NCI-H128 (cell line): ENCODE measurements at regions not wholly inside any gene's neighbourhood (a gene's known extent, or its start where the extent isn't known, plus 50 kb on each side); places are given as distances from the start of the nearest gene placed in this dataset.
"Not testable (repeated sequence)": the region's sequence is repeated elsewhere in the genome, so short reads cannot be mapped to it uniquely, and the experiment has no call there.

Experiments
- DNase-seq: peaks from one replicate; lab custom pipeline; 2025; ENCODE audit not compliant: unreplicated experiment; lab: John Stamatoyannopoulos, UW

DNA sequence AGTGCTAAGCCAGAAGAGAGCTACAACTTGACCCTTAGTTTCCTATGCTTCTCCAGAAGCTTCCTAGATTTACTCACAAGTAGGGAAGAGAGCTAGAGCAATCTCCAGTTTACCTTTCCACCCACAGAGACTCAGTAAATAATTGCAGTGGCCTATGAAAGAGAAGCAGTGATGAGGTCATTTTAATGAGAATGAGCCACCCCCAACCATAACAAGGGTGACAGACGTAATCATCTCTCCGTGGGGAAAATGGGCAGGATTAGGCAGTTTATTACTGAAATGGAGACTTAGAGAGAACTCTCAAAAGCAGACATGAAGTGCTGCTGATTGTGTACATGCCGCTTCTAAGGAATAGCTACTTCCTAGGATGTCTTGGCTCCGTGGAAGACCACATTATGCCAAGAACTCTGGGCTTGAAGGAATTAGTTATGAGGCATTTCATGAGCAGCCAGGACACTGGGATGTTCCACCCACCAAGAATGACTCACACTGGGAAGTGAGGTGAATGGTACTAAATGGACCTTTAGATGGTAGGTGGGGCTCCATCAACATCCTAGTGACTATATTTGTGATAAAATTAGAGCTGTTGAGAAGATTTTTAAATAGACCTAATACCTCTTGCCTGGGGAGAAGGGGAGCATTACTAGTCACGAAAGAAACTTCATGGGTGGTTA lies 160.9 kb downstream of the EDEM1 start:
- no peak for DNase-seq

DNA sequence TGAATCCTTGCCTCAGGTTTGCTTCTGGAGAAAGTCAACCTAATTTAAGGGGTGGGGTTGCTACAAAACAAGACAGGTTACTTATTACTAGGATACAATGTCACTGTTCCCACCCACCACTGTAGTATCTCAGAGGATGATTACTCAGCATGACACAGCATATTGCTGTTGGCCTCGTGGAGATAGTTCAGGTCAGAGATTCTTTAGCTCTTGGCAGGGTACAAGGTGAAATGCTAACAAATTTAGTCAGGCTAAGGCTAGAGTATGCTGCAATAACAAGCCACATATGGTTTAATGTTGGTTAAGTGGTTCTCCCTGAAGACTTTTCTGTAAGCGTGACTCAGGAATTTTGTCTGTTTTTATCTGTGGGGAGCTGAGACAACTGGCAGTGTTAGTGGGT lies 161.8 kb downstream of the EDEM1 start:
- DNase-seq, result no peak

DNA sequence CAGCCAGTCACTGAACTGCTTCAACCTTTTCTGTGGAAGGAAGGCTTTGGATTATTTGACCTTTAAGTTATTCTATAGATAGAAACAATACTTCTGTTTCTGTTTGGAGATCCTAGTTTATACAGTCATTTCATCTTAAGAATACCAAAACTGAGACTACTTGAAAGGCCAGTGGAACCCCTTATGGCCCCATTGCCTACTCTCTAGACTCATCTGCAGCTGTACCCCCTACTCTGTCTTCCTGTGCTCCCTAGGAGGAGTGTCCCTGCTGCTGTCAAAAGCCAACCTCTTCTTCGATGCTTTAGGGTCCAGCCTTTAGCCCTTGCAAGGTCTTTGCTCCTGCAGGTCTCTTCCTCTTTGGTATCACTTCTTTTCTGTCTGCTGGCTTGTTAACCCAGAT lies 169.6 kb downstream of the EDEM1 start:
- no peak for DNase-seq

DNA sequence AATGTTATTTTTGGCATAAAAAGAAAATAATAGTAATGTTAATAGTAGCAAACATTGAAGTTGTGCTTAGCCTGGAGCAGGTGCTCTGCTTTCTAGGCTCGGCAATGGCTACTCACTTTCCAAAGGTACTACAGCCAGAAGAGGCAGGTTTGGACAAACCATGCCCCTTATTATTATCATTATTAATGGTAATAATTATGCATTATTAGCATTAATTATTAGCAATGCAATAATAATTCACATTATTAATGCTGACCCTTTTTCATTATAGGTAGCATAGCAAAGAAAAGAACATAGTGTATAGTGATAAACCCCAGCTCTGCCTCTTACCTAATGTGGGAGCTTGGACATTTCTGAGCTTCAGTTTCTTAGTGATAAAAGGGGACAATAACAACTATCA lies 171.4 kb downstream of the EDEM1 start:
- no peak for DNase-seq

DNA sequence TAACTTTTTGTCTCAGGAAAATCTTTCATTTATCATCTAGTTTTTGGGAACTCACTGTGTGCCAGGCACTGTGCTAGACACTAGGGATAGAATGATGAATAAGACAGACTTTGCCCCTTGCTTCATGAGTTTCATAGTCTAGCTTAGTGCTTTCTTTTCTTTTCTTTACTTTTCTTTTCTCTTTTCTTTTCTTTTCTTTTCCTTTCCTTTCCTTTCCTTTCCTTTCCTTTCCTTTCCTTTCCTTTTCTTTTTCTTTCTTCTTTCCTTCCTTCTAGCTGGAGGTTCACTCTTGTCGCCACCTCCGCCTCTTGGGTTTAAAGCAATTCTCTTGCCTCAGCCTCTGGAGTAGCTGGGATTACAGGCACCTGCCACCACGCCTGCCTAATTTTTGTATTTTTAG lies 172.9 kb downstream of the EDEM1 start:
- no peak for DNase-seq

DNA sequence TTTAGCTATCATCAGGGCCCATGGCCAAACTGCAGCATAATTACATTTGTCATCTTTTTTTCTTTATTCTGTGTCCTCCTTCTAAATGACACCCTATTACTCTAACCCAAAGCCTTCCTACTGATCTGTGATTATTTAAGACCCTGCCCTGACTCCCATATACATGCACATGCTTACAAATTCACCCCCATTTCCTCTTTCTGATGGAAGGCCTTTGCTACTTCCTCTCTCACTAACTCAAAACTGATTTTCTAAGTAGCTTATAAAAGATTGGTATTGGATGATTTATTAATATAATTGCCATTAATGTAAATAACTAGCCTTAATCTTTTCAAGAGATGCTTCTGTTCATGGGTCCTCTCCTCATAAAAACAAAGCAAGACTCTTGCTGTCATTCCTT lies 179.2 kb downstream of the EDEM1 start:
- no peak for DNase-seq

DNA sequence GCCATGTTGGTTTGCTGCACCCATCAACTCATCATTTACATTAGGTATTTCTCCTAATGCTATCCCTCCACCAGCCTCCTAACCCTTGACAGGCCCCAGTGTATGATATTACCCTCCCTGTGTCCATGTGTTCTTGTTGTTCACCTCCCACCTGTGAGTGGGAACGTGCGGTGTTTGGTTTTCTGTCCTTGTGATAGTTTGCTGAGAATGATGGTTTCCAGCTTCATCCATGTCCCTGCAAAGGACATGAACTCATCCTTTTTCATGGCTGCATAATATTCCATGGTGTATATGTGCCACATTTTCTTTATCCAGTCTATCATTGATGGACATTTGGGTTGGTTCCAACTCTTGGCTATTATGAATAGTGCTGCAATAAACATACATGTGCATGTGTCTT lies 184.0 kb downstream of the EDEM1 start:
- DNase-seq, result not testable (repeated sequence)

DNA sequence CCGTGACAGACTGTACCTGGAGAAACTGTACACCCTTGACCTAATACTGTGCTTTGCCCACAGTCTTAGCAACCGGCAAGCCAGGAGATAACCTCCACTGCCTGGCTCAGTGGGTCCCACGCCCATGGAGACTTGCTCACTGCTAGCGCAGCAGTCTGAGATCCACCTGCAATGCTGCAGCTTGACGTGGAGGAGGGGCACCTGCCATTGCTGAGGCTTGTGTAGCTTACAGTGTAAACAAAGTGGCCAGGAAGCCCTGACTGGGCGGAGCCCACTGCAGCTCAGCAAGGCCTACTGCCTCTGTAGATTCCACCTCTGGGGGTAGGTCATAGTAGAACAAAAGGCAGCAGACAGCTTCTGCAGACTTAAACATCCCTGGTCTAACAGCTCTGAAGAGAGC lies 189.3 kb downstream of the EDEM1 start:
- DNase-seq, result no peak

DNA sequence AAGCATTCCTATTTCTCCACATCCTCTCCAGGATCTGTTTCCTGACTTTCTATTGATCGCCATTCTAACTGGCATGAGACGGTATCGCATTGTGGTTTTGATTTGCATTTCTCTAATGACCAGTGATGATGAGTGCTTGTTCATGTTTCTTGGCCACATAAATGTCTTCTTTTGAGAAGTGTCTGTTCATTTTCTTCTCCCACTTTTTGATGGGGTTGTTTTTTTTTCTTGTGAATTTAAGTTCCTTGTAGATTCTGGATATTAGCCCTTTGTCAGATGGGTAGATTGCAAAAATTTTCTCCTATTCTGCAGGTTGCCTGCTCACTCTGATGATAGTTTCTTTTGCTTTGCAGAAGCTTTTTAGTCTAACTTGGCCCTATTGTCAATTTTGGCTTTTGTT lies 191.8 kb downstream of the EDEM1 start:
- not testable (repeated sequence) for DNase-seq

DNA sequence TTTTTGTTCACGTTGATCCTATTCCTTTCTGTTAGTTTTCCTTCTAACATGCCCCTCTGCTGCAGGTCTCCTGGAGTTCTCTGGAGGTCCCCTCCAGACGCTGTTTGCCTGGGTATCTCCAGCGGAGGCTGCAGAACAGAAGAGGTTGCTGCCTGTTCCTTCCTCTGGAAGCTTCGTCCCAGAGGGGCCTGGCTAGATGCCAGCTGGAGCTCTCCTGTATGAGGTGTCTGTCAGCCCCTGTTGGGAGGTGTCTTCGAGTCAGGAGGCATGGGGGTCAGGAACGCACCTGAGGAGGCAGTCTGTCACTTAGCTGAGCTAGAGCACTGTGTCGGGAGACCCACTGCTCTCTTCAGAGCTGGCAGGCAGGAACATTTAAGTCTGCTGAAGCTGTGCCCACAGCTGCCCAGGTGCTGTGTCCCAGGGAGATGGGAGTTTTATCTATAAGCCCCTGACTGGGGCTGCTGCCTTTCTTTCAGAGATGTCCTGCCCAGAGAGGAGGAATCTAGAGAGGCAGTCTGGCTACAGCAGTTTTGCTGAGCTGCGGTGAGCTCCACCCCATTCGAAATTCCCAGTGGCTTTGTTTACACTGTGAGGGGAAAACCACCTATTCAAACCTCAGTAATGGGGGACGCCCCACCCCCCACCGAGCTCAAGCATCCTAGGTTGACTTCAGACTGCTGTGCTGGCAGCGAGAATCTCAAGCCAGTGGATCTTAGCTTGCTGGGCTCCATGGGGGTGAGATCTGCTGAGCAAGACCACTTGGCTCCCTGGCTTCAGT lies 196.2 kb downstream of the EDEM1 start:
- not testable (repeated sequence) for DNase-seq

DNA sequence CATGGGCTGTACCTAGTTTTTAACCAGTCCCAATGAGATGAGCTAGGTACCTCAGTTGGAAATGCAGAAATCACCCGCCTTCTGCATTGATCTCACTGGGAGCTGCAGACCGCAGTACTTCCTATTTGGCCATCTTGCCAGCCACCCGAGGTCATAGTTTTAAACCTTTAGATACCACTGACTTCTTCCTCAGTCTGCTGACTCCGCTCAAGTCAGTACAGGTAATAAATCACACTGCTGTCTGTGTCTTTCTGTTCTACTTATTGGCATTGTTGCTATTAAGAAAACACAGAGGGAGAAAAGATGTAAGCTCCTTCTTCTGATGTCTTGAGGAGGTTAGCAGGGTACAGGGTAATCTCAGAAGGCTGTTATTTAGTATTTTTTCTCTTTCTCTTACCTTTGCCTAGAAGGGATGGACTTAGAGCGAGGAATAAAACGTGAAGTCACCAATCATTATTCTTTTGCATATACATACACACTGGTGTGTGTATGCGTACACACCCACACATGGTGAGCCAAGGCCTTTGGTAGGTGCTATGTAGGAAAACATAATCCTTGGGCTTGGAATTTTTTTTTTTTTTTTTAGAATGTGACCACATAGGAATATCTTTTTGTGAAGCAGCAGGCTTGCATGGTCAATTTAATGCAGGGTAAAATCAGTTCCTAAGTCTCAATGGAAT lies 197.2 kb downstream of the EDEM1 start:
- DNase-seq, result no peak

DNA sequence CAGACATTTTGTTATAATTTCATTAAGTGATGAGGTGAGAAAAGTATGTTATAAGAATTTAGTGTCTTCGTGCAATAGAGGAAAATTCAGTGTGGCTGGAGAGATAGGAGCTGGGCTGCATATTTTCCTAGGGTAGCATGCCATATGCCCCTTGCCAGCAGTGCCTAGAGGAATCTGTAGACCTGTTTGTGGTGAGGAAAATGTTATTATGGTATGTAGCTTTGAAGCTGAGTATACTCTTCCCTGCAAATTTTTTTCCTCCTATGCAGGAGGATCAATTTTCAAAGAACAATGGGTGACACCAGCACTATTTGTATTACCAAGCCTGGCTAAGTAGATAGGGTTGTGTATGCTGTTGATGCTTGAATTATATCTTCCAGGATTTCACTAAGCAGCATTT lies 200.6 kb downstream of the EDEM1 start:
- no peak for DNase-seq

DNA sequence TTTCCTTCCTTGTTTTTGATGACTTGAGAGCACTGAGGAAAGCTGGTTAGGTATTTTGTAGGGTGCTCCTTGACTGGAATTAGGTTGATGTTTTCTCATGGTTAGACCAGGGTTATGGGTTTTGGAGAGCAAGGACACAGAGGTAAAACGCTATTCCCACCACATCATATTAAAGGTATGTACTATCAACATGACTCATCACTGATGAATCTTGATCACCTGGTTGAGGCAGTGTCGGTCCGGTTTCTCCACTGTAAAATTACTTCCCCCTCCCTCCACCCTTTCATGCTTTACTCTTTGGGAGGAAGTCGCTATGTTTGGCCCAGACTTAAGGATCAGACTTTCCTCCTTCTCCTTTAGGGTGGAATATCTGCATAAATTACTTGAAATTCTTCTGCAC lies 201.6 kb downstream of the EDEM1 start:
- DNase-seq, result no peak

DNA sequence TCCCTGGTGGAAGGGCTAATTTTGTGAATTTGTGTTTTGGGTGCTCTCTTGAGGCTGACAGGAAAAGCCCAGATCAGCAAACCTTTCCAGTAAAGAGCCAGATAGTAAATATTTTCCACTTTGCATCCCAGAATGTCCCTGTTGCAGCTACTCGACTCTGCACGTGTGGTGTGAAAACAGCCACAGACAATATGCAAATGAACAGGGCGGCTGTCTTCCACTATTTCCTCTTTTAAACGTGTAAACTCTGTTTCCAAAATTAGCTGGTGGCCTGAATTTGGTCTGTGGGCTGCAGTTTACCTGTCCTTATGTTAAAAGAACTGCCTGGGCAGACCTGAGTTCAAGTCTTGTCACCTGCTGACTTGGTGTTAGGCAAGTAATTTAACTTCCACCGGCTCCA lies 202.7 kb downstream of the EDEM1 start:
- DNase-seq, result no peak

DNA sequence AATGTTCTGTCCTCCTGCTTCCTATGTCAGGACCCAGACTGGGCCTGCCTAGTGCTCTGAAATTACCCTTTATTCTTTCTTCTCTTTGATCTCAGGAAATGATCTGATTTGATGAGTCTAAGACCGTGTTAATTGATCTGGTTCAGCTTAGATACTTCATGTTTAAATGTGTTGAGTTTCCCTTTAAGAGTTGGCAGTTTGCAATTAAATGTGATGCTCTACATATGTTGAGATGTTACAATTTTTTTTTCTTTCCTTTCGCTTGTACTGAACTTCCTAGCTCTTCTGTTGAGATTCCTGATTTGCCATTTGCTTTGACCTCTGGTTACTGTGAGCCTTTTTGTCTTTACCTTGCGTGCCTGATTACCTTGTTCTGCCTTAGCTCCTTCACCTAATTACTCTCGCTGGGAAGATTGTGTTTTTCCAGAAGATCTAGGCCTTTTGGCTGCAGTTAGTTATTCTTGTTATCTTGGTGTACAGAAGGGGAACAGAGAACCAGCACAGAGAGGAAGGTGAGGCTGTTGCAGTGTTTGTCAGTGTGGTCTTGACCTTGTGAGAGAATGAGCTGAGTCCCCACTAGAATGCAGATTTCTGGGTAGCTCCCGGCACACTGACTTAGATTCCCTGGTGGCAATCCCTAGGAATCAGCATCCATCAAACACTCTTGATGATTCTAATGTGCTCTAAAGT lies 203.6 kb downstream of the EDEM1 start:
- no peak for DNase-seq

DNA sequence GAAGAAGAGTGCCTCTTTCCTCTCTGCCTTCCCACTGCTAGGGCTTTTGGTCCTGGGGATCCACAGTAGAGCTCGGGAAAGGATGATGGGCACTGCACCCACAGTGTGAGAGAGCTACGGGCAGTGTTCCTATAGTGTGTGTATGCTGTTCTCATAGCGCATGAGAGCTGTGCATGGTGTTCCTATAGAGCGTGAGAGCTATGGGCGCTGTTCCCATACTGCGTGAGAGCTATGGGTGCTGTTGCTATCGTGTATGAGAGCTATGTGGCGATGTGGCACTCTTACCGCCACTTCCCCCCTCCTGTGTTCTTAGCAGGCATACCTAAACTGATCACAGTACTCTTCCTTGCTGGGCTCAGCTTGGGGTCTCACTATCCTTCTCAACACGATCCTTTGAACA lies 213.5 kb downstream of the EDEM1 start:
- no peak for DNase-seq

DNA sequence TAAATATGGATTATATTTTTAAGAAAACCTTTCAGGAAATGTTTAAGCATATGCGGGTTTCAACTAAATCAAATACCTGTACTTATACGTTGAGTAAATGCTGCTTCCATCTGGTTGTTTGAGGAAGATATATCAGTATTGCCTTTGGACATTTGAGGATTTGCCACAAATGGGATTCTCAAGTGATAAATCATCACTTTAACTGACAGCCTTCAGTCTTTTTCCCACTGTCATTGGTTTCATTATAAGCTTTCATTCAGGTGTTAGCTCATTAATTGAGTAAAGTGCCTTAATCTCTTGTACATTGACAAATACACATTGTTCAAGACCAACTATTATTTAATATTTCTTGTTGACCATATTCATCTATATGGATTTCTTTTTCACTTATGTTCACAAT lies 217.2 kb downstream of the EDEM1 start:
- DNase-seq, result no peak

DNA sequence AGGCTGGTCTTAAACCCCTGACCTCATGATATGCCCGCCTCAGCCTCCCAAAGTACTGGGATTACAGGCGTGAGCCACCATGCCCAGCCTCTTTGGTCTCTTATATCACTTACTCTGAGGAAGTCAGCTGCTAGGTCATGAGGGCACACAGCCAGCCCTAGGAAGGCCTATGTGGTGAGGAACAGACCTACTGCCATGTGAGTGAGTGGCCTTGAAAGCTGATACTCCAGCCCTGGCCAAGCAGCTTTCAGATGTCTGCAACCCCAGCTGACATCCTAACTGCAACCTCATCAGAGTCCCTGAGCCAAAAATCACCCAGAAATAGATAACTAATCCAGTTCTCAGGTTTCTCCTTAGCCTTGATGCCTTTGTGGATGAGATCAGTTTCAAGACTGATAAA lies 224.3 kb downstream of the EDEM1 start:
- no peak for DNase-seq

DNA sequence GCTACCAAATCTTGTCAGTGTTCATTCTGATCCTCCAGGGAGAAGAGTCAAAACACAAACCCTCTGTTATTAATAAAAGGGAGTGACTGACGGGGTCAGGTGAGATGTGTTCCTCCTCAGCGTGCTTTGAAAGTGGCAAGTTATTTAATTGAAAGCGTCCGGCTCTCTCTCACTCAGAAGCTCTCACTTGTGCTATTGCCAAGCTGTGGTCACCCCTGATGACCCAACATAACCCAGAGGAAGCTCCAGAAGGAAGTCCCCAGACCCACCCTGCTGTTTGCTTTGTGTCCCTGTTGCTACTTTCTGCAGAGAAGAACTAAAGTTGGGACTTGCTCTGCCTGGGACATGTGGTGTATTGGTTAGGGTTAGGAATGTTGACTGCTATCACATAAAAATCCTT lies 235.6 kb downstream of the EDEM1 start:
- DNase-seq, result no peak

DNA sequence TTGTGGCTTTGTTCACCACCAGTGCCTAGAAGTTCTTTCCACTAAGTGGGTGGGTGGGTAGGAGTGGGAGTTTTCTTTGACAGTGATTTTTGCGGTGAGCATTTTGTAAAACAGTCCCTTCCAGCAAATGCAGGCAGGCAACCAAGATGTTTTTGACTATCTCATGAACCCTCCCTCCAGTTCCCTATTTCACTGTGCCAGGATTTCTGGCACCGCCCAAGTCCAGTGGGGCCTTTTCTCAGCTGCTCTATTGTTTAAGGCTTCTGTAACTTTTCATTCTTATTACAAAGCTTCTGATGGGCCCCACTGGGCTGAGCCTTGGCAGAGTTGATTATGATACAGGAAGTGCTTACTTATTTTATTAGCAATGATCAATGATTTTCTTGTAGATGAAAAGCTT lies 236.0 kb downstream of the EDEM1 start:
- no peak for DNase-seq

DNA sequence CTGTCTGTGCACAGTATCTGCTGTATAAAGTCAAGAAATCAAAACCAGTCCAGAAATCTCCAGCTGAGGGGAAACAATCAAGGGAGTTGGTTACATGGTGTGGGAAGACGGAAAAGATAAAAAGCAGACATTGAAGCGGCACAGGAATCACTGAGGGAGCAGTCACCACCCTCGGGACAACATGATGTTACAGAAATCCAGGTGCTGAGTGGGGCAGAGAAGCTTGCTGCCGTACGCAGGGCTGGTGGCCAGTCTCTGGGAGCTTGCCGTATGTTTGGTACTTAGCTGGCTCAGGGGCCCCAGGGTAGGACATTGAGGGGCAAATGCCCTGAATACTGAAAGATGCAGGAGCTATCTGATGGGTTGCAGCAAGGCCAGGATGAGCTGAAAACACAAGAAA lies 237.9 kb downstream of the EDEM1 start:
- no peak for DNase-seq
